HepG2 (cell line): ENCODE measurements at regions not wholly inside any gene's neighbourhood (a gene's known extent, or its start where the extent isn't known, plus 50 kb on each side); places are given as distances from the start of the nearest gene placed in this dataset.
A peak's percentile ranks its signal among the peaks of the same experiment; 100 is the strongest.

Experiments
- CEBPG ChIP-seq: IDR thresholded peaks from 2 replicates; pipeline ENCODE4 v1.6.1; 2016
- FOXC1 ChIP-seq: sonication (generic); formaldehyde crosslinking; IDR thresholded peaks from 2 replicates; pipeline ENCODE4 v1.8.0; 2022; ENCODE audit warnings: mild to moderate bottlenecking, missing genetic modification reagents, borderline replicate concordance
- GABPB1 ChIP-seq: IDR thresholded peaks from 2 replicates; pipeline ENCODE4 v1.6.1; 2016; ENCODE audit warnings: mild to moderate bottlenecking, missing genetic modification reagents, moderate library complexity, missing compliant biosample characterization
- GZF1 ChIP-seq: sonication (generic); formaldehyde crosslinking; IDR thresholded peaks from 2 replicates; pipeline ENCODE4 v1.5.1; 2020; ENCODE audit warnings: mild to moderate bottlenecking, missing genetic modification reagents
- HDAC6 ChIP-seq: fragments of 200-600 bp; sonication (generic); IDR thresholded peaks from 2 replicates; pipeline ENCODE4 v1.7.0; 2017; ENCODE audit warnings: mild to moderate bottlenecking, antibody characterized with exemption, low read length, low read depth
- MBNL3 ChIP-seq: fragments of 250-450 bp; sonication (Bioruptor Pico); conservative IDR thresholded peaks from 2 replicates; pipeline ENCODE4 v1.8.0; 2022; ENCODE audit warnings: mild to moderate bottlenecking, inconsistent platforms
- PRDM10 ChIP-seq: sonication (generic); formaldehyde crosslinking; IDR thresholded peaks from 2 replicates; pipeline ENCODE4 v1.4.0; 2020; ENCODE audit warnings: low read depth, missing genetic modification reagents
- SAP130 ChIP-seq: IDR thresholded peaks from 2 replicates; pipeline ENCODE4 v1.6.1; 2016; ENCODE audit warnings: low read depth
- SNAI1 ChIP-seq: sonication (generic); formaldehyde crosslinking; IDR thresholded peaks from 2 replicates; pipeline ENCODE4 v1.5.0; 2020; ENCODE audit warnings: mild to moderate bottlenecking, missing genetic modification reagents, borderline replicate concordance
- SPEN ChIP-seq: sonication (generic); formaldehyde crosslinking; IDR thresholded peaks from 2 replicates; pipeline ENCODE4 v1.5.1; 2020; ENCODE audit warnings: low read depth, mild to moderate bottlenecking, missing genetic modification reagents
- SUZ12 ChIP-seq: fragments of 150-350 bp; IDR thresholded peaks from 2 replicates; pipeline ENCODE4 v1.6.1; 2014; ENCODE audit warnings: low read depth, low read length
- ZNF253 ChIP-seq: sonication (generic); formaldehyde crosslinking; IDR thresholded peaks from 2 replicates; pipeline ENCODE4 v1.8.0; 2022; ENCODE audit warnings: mild to moderate bottlenecking, missing genetic modification reagents, borderline replicate concordance
- ZNF790 ChIP-seq: sonication (generic); formaldehyde crosslinking; IDR thresholded peaks from 2 replicates; pipeline ENCODE4 v1.8.0; 2022; ENCODE audit warnings: missing genetic modification reagents, mild to moderate bottlenecking, borderline replicate concordance
- TF ChIP-seq, protein P1 (sequence below): sonication (generic); formaldehyde crosslinking; IDR thresholded peaks from 2 replicates; pipeline ENCODE4 v1.9.0; 2021; ENCODE audit warnings: missing genetic modification reagents, mild to moderate bottlenecking, borderline replicate concordance
- TF ChIP-seq, protein P2 (sequence below): sonication (generic); formaldehyde crosslinking; IDR thresholded peaks from 2 replicates; pipeline ENCODE4 v1.4.0; 2020; ENCODE audit warnings: missing genetic modification reagents
- TF ChIP-seq, protein P3 (sequence below): sonication (generic); formaldehyde crosslinking; IDR thresholded peaks from 2 replicates; pipeline ENCODE4 v1.5.0; 2020; ENCODE audit warnings: missing genetic modification reagents
- TF ChIP-seq, protein P4 (sequence below): sonication (generic); formaldehyde crosslinking; IDR thresholded peaks from 2 replicates; pipeline ENCODE4 v1.4.0; 2020; ENCODE audit warnings: missing genetic modification reagents, borderline replicate concordance
- TF ChIP-seq, protein P5 (sequence below): IDR thresholded peaks from 2 replicates; pipeline ENCODE4 v1.6.1; 2018; ENCODE audit warnings: missing genetic modification reagents, mild to moderate bottlenecking, missing compliant biosample characterization

DNA sequence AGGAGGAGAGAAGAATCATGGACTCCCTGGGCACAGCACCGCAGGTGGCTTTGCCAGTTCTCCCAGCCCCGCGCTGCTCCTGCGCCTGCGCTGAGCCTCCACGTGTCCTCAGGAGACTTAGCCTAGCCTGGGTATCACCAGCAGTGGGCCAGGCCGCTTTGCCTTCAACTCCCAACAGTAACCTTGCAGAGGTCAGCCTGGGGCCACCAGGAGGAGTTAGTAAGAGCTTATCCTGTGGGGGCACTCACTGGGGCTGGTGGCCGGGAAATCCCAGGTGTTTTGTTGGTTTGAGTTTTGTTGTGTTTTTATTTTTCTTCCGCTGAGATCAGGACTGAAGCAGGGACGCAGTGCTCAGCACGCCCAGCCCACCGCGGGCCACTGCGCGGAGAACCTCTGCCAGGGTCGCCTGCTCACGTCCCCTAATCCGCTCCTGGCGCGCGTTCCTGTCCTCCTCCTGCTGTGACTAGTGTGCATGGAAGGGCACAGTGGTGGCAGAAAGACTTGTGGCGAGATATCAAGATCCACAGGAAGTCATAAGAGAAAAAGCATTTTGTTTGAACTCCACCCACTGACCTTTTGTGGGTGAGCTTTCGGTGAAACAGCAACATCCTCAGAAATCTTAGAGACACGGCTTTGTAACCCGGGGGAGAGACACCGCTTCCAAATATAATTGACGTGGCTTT, 207.4 kb upstream of the RFC3 start (continued):
- TF ChIP-seq, protein P1, sequence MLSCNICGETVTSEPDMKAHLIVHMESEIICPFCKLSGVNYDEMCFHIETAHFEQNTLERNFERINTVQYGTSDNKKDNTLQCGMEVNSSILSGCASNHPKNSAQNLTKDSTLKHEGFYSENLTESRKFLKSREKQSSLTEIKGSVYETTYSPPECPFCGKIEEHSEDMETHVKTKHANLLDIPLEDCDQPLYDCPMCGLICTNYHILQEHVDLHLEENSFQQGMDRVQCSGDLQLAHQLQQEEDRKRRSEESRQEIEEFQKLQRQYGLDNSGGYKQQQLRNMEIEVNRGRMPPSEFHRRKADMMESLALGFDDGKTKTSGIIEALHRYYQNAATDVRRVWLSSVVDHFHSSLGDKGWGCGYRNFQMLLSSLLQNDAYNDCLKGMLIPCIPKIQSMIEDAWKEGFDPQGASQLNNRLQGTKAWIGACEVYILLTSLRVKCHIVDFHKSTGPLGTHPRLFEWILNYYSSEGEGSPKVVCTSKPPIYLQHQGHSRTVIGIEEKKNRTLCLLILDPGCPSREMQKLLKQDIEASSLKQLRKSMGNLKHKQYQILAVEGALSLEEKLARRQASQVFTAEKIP (CRISPR knock-in tag): no peak
- peak; percentile 77 for TF ChIP-seq SAP130 (CRISPR knock-in tag)
- no peak for TF ChIP-seq PRDM10 (CRISPR knock-in tag)
- TF ChIP-seq, protein P2, sequence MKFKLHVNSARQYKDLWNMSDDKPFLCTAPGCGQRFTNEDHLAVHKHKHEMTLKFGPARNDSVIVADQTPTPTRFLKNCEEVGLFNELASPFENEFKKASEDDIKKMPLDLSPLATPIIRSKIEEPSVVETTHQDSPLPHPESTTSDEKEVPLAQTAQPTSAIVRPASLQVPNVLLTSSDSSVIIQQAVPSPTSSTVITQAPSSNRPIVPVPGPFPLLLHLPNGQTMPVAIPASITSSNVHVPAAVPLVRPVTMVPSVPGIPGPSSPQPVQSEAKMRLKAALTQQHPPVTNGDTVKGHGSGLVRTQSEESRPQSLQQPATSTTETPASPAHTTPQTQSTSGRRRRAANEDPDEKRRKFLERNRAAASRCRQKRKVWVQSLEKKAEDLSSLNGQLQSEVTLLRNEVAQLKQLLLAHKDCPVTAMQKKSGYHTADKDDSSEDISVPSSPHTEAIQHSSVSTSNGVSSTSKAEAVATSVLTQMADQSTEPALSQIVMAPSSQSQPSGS (CRISPR knock-in tag): peak; percentile 79
- TF ChIP-seq, protein P3, sequence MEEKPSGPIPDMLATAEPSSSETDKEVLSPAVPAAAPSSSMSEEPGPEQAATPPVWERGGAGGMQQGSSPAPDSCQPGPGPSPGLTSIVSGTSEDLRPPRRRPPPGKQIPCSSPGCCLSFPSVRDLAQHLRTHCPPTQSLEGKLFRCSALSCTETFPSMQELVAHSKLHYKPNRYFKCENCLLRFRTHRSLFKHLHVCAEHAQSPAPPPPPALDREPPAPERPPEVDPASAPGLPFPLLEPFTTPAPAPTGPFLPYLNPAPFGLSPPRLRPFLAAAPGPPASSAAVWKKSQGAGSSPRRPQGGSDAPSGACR: no peak; the same call in 1 of the 2 replicates
- TF ChIP-seq ZNF790 (CRISPR knock-in tag): no peak
- TF ChIP-seq ZNF253 (CRISPR knock-in tag): peak; percentile 61; the same call in 1 of the 2 replicates
- TF ChIP-seq, protein P4, sequence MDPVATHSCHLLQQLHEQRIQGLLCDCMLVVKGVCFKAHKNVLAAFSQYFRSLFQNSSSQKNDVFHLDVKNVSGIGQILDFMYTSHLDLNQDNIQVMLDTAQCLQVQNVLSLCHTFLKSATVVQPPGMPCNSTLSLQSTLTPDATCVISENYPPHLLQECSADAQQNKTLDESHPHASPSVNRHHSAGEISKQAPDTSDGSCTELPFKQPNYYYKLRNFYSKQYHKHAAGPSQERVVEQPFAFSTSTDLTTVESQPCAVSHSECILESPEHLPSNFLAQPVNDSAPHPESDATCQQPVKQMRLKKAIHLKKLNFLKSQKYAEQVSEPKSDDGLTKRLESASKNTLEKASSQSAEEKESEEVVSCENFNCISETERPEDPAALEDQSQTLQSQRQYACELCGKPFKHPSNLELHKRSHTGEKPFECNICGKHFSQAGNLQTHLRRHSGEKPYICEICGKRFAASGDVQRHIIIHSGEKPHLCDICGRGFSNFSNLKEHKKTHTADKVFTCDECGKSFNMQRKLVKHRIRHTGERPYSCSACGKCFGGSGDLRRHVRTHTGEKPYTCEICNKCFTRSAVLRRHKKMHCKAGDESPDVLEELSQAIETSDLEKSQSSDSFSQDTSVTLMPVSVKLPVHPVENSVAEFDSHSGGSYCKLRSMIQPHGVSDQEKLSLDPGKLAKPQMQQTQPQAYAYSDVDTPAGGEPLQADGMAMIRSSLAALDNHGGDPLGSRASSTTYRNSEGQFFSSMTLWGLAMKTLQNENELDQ (CRISPR knock-in tag): 0 out of 2 replicates have a peak, but pooled peaks have one; percentile 34
- peak; percentile 52; the same call in 1 of the 2 replicates for TF ChIP-seq FOXC1 (CRISPR knock-in tag)
- no peak for TF ChIP-seq SNAI1 (CRISPR knock-in tag)
- peak; percentile 40; the same call in 1 of the 2 replicates for TF ChIP-seq SPEN (CRISPR knock-in tag)
- no peak for TF ChIP-seq SUZ12
- TF ChIP-seq GZF1 (CRISPR knock-in tag): no peak
- TF ChIP-seq CEBPG: no peak; the same call in 1 of the 2 replicates
- peak; percentile 62; the same call in 1 of the 2 replicates for TF ChIP-seq GABPB1 (CRISPR knock-in tag)
- TF ChIP-seq, protein P5, sequence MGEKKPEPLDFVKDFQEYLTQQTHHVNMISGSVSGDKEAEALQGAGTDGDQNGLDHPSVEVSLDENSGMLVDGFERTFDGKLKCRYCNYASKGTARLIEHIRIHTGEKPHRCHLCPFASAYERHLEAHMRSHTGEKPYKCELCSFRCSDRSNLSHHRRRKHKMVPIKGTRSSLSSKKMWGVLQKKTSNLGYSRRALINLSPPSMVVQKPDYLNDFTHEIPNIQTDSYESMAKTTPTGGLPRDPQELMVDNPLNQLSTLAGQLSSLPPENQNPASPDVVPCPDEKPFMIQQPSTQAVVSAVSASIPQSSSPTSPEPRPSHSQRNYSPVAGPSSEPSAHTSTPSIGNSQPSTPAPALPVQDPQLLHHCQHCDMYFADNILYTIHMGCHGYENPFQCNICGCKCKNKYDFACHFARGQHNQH (CRISPR knock-in tag): peak; percentile 67
- TF ChIP-seq MBNL3: no peak
- no peak for TF ChIP-seq HDAC6
